Ramos (cell line): ENCODE measurements at regions not wholly inside any gene's neighbourhood (a gene's known extent, or its start where the extent isn't known, plus 50 kb on each side); places are given as distances from the start of the nearest gene placed in this dataset.

ENCODE experiments used
- in situ Hi-C: fragments of 300-500 bp; cut with MboI; formaldehyde crosslinking; loops from one replicate; pipeline ENCODE4 v1.14.3; 2022; ENCODE audit warnings: low sequenced_read_pairs; ENCODE audit not compliant: unreplicated experiment

DNA sequence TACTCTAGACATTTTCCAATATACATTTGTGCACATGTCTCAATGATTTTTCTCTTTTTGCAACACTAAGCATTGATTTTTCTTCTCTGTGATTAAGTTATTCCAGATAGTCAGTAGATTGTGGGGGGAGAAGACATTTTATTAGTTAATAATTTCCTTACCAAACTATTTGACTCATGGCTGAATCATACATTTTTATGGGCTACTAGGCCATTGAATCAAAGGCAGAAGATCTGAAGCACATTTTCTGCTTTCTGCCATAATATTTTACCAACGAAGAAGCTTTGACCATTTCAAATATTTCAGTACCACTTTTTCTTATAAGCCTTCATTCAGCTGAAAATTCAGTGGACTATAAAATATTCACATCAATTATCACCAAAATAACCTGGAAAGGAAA, 175.6 kb downstream of the IRX2 start:
- in situ Hi-C loops = no loop called here

GRCh38 chr5:2575292-2575691, 176.2 kb downstream of the IRX2 start:
- in situ Hi-C loops = no loop called here

DNA sequence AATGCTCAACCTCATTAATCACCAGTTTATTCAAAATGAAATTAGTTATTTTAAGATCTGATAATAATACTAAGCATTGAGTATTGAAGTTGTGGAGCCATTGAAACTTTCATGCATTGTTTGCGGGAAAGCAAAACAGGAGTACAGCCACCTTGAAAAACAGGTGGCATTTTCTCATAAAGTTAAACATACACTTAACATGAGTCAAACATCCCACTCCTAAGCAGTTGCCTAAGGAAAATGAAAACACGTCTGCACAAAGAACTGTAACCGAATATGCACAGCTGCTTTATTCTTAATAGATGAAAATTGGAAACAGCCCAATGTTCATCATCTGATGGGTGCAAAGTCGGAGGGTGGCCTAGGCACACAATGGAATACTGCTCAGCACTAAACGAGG, 177.3 kb downstream of the IRX2 start:
- in situ Hi-C loops = no loop called here

DNA sequence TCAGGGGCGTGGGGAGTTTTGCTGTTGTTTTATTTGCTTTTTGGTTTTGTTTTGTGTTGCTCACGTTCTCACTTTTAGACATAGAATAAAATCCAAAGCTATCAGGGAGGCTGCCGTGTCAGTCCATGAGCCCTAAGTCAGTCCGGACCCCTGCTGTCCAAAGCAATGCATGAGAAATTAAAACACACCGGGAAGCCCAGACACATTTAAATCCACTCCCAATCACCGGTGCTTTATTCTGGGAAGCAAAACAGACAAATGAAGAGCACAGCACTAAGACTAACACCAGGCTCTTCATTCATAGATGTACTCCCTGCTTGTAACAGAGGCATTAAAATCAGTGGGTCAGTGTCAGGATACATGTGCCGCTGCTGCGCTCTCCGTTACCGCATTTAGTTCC, 180.9 kb downstream of the IRX2 start:
- in situ Hi-C loops = no loop called here

GRCh38 chr5:2569774-2570542, 181.5 kb downstream of the IRX2 start:
- in situ Hi-C loops = no loop called here

DNA sequence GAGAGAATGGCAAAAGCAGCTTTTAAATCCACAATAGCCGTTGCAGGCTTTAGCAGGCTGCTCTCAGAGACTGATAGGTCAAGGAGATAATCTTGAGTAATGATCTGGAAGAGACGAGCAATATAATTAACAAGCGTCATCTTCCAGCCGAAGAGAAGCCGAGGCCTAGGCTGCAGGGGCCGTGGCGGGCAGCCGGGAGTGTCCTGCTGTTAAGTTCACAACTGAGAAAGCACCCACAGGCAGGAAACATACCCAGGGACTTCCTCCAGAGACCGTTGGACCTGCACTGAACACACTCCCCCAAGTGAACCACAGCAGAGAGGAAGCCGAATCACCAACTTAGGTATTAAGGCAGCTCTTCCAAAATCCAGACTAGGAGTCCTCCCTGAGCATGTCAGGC, 182.3 kb downstream of the IRX2 start:
- in situ Hi-C loops = no loop called here

- in situ Hi-C loops = no loop called here
Observed at GRCh38 chr5:2566284-2566683, 185.2 kb downstream of the IRX2 start.

DNA sequence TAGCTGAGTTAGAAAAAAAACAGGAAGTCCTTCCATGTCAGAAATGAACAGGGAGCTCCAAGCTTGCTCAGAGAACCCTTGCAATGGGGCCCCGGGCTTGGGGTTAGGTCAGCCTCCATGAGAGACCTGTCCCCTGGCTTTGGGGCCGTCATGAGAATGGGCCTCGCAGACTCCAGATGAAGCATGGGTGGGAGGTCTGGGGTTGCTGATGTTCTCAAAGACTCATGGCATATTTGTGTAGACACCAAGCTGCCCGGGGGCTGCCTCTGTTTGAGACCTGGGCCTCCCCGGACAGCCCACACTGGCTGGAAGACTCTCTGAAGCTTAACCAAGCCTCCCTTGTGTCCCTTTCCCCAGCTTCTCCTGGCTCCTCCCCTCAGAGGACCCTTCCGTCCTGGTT, 186.3 kb downstream of the IRX2 start:
- in situ Hi-C loops = no loop called here

DNA sequence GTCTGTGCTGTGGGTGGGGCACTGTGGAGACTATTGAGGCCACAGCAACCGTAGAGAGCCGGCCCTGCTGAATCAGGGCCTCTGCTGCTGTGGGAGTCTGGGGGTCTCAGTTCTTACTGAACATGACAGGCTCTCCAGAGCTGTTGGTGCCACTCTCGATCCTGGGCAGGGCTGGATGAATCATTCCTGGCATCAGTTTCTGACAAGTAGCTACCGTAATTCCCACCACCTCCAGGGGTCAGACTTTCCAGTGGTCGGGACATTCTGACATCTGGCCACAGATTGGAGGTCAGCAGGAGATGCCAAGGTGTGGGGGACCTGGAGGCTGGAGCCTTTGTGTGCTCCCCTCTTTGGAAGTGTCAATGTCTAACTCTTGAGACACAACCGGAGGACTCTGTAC, 188.4 kb downstream of the IRX2 start:
- in situ Hi-C loops = no loop called here

DNA sequence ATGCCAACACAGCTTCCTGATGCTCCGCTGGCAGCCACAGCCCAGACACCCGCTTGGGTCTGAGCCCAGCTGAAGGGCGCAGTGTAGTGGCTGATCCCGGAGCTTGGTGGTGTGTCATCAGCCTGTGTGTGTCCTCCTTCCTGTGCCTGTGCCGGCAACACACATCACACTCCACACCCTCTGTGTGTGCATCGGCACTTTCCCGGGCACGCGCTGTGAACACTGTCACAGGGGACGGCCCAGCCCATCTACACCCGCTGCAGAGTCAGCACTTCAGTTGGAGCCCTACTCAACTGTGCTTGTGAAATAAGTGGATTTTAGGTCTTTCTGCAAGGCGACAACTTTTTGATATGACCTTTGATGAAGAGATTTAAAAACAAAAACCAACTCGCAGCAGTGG, 189.4 kb downstream of the IRX2 start:
- in situ Hi-C loops = no loop called here

GRCh38 chr5:2560435-2560834, 191.0 kb downstream of the IRX2 start:
- in situ Hi-C loops = no loop called here

- in situ Hi-C loops = no loop called here
Observed at GRCh38 chr5:2557435-2557834, 194.0 kb downstream of the IRX2 start.

- in situ Hi-C loops = no loop called here
Observed at GRCh38 chr5:2556375-2556966, 195.0 kb downstream of the IRX2 start.

- in situ Hi-C loops = no loop called here
Observed at GRCh38 chr5:2553611-2554010, 197.9 kb downstream of the IRX2 start.

- in situ Hi-C loops = no loop called here
Observed at GRCh38 chr5:2550509-2550908, 201.0 kb downstream of the IRX2 start.

- in situ Hi-C loops = no loop called here
Observed at GRCh38 chr5:2549900-2550299, 201.6 kb downstream of the IRX2 start.

DNA sequence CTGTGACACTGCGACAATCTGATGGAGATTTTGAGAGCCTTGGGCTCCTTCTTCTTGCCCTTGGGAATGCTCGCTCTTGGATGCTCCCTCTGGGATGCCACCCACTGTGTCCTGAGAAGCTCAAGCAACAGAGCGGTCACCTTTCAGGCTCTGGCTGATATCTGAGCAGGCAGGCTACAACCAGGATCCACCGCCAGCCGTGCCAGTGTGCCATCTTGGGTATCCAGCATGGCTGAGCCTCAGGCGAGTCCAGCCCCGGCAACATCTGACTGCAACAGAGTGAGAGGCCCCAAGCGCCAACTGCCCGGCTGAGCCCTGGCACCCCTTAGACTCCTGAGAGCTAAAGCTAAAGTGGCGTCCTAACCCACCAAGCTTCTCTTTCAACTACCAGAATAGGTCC, 202.1 kb downstream of the IRX2 start:
- in situ Hi-C loops = no loop called here

GRCh38 chr5:2546938-2547337, 204.5 kb downstream of the IRX2 start:
- in situ Hi-C loops = no loop called here

DNA sequence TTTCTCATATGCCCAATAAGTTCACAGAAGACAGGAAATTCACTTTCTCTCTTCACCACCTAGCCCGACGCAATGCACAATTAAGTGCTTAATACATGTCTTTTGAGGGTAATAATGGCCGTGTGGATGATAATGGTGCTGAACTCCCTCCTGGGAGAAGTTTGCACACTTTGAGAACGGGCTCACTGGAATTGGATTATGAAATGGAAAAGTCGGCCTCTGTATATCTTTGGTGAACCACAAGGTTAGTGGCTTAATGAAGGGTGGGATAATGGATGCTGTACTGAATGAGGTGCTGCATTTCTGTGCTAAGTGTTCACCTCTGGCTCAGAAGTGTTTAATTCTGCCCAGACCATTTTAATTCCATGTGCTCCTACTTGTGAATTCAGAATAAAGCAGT, 207.5 kb downstream of the IRX2 start:
- in situ Hi-C loops = no loop called here

DNA sequence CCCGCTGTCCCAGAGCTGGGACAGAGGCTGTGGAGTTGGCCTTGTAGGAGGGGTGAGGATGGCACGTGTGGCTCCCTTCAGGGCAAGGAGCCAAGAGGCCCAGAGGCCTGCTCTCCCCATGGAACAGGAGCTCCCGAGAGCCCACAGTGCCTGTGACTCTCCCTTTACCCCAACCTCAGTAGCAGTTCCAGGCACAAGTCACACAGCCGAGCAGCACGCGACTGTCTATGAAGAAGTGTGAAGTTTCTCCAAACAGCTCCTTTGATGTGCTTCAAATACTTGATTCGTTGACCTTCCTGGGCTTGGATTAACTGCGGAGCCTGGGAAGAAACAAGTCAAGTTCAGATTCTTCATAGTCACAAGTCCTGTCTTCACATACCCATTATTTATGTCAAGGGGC, 208.7 kb downstream of the IRX2 start:
- in situ Hi-C loops = no loop called here

GRCh38 chr5:2542026-2542425, 209.5 kb downstream of the IRX2 start:
- in situ Hi-C loops = no loop called here

DNA sequence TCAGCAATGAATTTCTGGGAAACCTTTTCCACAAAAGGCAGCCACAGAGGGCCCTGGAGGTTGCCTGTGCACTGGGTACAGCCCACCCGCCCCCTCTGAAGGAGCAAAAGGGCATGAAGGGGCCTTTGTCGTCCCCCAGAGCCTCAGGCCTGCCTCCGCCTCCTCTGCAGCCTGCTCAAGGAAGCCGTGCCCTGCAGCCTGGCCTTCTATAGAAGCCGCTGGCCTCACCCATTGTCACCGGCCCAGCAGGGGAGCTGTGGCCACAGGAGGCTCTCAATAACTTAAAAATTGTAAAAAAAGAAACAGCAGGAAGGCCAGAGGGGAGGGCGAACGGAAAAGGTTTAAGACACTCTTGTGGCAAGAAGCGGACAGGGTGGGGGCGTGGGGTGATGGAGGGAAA, 213.3 kb downstream of the IRX2 start:
- in situ Hi-C loops = no loop called here
